Left ventricle myocardium inferior (tissue), 1 donor: ENCODE measurements at regions not wholly inside any gene's neighbourhood (a gene's known extent, or its start where the extent isn't known, plus 50 kb on each side); places are given as distances from the start of the nearest gene placed in this dataset.
A peak's percentile ranks its signal among the peaks of the same experiment; 100 is the strongest.

Experiments
- DNase-seq: peaks from one replicate; pipeline ENCODE4 v3.0.0-alpha.2; 2020
- H3K27ac ChIP-seq: fragments of 200-600 bp; replicated peaks from 2 replicates; pipeline ENCODE4 v1.8.0; 2021
- H3K27me3 ChIP-seq: fragments of 200-600 bp; 2 replicates; pipeline ENCODE4 v1.8.0; 2021; ENCODE audit warnings: low read depth
- H3K36me3 ChIP-seq: fragments of 200-600 bp; 2 replicates; pipeline ENCODE4 v1.8.0; 2021
- H3K4me1 ChIP-seq: fragments of 200-600 bp; 2 replicates; pipeline ENCODE4 v1.8.0; 2021
- H3K4me3 ChIP-seq: fragments of 200-600 bp; 2 replicates; pipeline ENCODE4 v1.8.0; 2021; ENCODE audit warnings: mild to moderate bottlenecking, moderate library complexity
- H3K9me3 ChIP-seq: fragments of 200-600 bp; replicated peaks from 2 replicates; pipeline ENCODE4 v1.8.0; 2021
- intact Hi-C: fragments of 100-400 bp; cut with micrococcal nuclease; formaldehyde crosslinking; loops from one replicate; pipeline ENCODE4 v1.11.0; 2022
- TF ChIP-seq, protein P1 (sequence below): fragments of 200-600 bp; IDR thresholded peaks from 2 replicates; pipeline ENCODE4 v1.8.0; 2021; ENCODE audit warnings: antibody characterized with exemption, mild to moderate bottlenecking, borderline replicate concordance
- donor health status: DM: no; HTN: yes; CAD: no; lungs with severe emphysema.

DNA sequence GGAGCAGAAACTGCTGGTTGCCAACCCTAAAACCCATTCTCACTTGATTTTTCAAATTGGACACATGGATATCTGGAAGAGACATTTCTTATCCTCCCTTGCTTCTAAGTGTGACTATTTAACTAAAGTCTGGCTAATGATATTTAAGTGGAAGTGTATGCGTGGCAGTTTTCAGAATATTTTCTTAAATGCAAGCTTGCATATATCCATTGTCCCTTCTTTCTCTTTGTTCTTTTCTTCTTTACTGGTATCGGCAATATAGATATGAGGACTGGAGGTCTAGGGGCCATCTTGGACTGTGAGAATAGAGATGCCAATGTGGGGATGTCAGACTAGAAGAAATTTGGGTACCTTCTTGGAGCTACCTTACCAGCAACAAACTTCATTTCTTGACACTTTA is 364.3 kb upstream of the DPH6 start:
- H3K9me3 ChIP-seq = peaks cover 14% of the 10 kb centered on the region
- peaks cover 13% of the 10 kb centered on the region for H3K4me1 ChIP-seq
- DNase-seq = no peak
- H3K36me3 ChIP-seq = no peaks in the 10 kb centered on the region
- H3K4me3 ChIP-seq = no peak overlapping the region
- H3K27ac ChIP-seq = no peak overlapping the region
- H3K27me3 ChIP-seq = no peaks in the 10 kb centered on the region
- TF ChIP-seq, protein P1, sequence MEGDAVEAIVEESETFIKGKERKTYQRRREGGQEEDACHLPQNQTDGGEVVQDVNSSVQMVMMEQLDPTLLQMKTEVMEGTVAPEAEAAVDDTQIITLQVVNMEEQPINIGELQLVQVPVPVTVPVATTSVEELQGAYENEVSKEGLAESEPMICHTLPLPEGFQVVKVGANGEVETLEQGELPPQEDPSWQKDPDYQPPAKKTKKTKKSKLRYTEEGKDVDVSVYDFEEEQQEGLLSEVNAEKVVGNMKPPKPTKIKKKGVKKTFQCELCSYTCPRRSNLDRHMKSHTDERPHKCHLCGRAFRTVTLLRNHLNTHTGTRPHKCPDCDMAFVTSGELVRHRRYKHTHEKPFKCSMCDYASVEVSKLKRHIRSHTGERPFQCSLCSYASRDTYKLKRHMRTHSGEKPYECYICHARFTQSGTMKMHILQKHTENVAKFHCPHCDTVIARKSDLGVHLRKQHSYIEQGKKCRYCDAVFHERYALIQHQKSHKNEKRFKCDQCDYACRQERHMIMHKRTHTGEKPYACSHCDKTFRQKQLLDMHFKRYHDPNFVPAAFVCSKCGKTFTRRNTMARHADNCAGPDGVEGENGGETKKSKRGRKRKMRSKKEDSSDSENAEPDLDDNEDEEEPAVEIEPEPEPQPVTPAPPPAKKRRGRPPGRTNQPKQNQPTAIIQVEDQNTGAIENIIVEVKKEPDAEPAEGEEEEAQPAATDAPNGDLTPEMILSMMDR = no peak
- intact Hi-C loops = loop anchor here (10.0 kb wide), 1 partner anchor 395 kb away; no protein-coding TSS in a partner anchor

DNA sequence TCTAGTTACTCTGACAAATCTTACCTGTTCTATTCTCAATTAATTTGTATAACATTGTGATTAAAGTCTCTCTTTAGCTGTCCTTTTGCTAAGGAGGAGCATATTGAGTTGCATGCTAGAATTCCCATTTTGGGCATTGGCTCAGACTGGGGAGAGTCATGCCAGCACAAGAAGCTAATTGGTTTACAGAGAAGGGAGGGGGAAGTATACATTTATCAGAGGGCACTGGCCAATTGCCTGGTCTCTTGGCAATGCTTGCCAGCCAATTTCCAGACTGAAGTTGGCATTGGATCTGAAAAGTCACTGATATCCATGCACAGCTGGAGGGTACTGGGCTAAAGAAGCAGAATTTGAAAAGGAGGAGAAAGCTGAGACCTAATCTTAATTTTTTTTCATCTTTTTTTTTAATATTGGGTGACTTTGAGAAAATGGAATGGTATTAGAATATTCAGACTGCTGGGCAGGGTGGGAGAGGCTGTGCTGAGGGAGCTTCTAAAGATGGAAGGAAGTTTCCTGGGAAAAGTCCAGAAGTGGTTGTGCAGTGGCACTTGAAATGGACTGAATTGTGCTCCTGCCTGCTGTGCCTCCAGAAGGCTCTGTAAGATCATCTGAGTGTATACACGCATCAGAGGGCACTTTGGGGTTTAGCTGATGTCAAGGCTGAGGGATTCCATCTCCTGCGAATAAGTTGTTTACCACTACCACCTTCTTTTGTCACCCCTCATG is 365.2 kb upstream of the DPH6 start:
- intact Hi-C loops = loop anchor here (10.0 kb wide), 1 partner anchor 396 kb away; no protein-coding TSS in a partner anchor
- DNase-seq = peak; percentile 12
- no peak overlapping the region for H3K27ac ChIP-seq
- no peak overlapping the region for H3K4me3 ChIP-seq
- no peaks in the 10 kb centered on the region for H3K27me3 ChIP-seq
- no peaks in the 10 kb centered on the region for H3K36me3 ChIP-seq
- TF ChIP-seq, protein P1 = no peak
- H3K4me1 ChIP-seq = peaks cover 13% of the 10 kb centered on the region
- H3K9me3 ChIP-seq = peaks cover 15% of the 10 kb centered on the region

DNA sequence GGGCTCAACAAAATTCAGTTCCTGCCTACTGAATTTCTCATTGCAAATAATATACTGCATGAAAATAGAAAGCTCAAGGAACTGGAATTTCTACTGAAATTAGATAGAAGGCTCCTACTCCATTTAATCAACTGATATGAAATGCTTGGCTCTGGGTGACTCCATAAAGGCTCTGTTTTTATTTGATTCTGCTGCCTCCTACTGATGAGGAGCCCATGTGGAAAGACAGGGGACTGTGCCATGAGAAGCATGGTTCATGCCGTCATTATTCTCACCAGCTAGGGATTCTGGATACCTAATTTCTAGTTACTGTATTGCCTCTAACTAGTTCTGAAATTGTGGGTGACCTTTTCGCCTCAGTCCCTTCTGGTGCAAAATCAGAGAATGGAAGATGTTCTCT is 366.2 kb upstream of the DPH6 start:
- Histone ChIP-seq H3K36me3 (no peaks in the 10 kb centered on the region), H3K4me1 (peaks cover 13% of the 10 kb centered on the region), H3K27ac (no peak overlapping the region), H3K4me3 (no peak overlapping the region), H3K27me3 (no peaks in the 10 kb centered on the region), H3K9me3 (peaks cover 15% of the 10 kb centered on the region)
- intact Hi-C loops = loop anchor here (10.0 kb wide), 1 partner anchor 397 kb away; no protein-coding TSS in a partner anchor
- TF ChIP-seq, protein P1 = peak; percentile 56
- DNase-seq = no peak

DNA sequence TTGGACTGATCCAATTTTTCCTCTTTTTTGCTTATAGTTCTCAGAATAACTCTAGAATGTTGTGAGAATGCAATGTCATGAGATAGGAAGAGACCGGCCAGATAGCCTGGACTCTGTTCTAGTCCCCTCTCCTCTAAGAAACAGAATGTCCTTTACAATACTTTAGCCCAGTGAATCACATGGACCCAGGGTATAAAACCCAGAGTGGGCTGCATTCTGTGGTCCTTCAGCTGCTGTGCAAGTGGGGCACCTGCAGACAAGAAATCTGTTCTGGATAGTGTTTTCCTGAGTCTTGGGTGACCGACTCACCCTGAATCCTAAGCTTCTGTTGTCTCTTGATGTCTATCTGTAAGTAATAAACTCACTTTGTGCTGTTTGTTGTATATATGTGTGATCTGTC is 368.6 kb upstream of the DPH6 start:
- Histone ChIP-seq H3K4me3 (no peak overlapping the region), H3K4me1 (peaks cover 13% of the 10 kb centered on the region), H3K9me3 (peaks cover 19% of the 10 kb centered on the region), H3K27me3 (no peaks in the 10 kb centered on the region), H3K27ac (no peak overlapping the region), H3K36me3 (no peaks in the 10 kb centered on the region)
- TF ChIP-seq, protein P1 = no peak
- intact Hi-C loops = loop anchor here (10.0 kb wide), 1 partner anchor 400 kb away; no protein-coding TSS in a partner anchor
- no peak for DNase-seq

DNA sequence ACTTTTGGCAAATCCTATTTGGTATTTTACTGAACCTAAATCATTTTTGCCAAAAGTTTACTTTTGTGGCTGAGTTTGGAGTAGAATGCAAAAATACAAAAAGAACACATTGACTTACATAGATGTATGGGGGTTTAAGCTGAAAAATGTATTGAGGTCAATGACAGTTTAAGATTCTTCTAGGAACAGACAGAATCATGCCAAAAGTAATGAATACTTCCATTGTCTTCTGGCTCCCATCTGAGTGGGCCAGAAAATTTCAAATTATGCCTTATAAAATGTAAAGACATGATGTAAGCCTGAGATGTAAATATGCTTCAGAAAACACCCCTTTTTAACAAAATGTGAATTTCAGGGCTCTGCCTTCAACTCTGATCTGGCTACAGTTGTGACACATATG is 375.1 kb upstream of the DPH6 start:
- no peaks in the 10 kb centered on the region for H3K4me1 ChIP-seq

More for the DNA sequence above, 375.1 kb upstream of the DPH6 start:
- H3K27me3 ChIP-seq = no peaks in the 10 kb centered on the region
- DNase-seq = no peak
- intact Hi-C loops = no loop called here
- no peaks in the 10 kb centered on the region for H3K36me3 ChIP-seq
- TF ChIP-seq, protein P1 = no peak
- peaks cover 4% of the 10 kb centered on the region for H3K9me3 ChIP-seq
- no peak overlapping the region for H3K4me3 ChIP-seq
- H3K27ac ChIP-seq = no peak overlapping the region
